ENCODE measurements at regions not wholly inside any gene's neighbourhood (a gene's known extent, or its start where the extent isn't known, plus 50 kb on each side); places are given as distances from the start of the nearest gene placed in this dataset.

DNA sequence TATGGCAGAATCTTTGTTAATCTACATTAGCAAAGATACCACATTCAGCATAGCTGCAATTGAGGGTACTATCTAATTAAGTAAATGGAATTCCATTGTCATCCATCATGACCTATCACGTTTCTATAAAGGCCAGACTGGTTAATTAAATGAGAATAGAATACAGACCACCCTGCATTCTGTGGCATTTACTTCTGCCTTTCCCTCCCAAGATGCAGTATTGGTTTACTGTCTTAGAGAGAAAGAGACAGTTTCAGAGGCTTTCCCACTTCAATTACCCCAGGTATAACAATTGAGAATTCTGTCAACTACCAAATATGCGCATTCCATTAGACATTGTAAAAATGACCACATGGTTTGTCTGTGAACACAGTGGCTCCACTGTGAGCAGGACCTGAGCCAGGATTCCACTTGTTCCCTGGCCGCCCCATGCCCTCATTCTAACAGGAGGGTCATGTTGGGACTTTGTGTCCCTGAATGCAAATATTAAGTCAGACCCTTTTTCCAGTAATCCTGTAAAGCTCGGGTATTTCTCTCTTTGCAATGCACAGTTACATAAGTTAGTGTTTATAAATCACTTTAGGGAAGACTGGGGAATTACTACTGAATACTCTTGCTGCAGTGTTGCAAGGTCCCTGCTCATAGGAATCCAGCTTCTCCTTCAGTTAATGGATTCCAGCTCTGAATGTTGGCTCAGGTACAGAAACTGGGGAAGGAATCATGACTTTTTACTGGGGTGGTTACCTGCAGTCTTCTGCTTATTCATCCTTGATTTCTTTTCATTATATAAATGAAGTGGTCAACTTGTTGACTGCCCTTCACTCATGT lies 261.0 kb downstream of the PDGFC start:
- 82 to 100% methylated on average over 3 to 4 of the region's 4 CpGs for WGBS, 2 experiments (ENCODE audit: insufficient coverage in 1 of 2, insufficient read length in 1 of 2)
- no peaks in the 10 kb centered on the region for H3K27me3 Mint-ChIP-seq (ENCODE audit: insufficient read depth)
- H3K4me3 Mint-ChIP-seq: no peak overlapping the region
- Histone ChIP-seq H3K27me3 (ENCODE audit: control insufficient read depth, insufficient read depth, low read length, poor library complexity, severe bottlenecking) (no peaks in the 10 kb centered on the region), H3K4me3 (ENCODE audit: low read length) (no peak overlapping the region), H3K9ac (ENCODE audit: extremely low read depth, low read length, poor library complexity, severe bottlenecking) (no peak overlapping the region), H3K36me3 (ENCODE audit: control insufficient read depth, insufficient read depth, low read length) (no peaks in the 10 kb centered on the region), H3K4me1 (ENCODE audit: control insufficient read depth, insufficient read depth, low read length) (no peaks in the 10 kb centered on the region), H3K27ac (ENCODE audit: low read depth, low read length) (no peak overlapping the region), H3K9me3 (ENCODE audit: control insufficient read depth, low read length) (no peaks in the 10 kb centered on the region)
- H3K9me3 Mint-ChIP-seq: no peaks in the 10 kb centered on the region
- TF ChIP-seq, protein P1, sequence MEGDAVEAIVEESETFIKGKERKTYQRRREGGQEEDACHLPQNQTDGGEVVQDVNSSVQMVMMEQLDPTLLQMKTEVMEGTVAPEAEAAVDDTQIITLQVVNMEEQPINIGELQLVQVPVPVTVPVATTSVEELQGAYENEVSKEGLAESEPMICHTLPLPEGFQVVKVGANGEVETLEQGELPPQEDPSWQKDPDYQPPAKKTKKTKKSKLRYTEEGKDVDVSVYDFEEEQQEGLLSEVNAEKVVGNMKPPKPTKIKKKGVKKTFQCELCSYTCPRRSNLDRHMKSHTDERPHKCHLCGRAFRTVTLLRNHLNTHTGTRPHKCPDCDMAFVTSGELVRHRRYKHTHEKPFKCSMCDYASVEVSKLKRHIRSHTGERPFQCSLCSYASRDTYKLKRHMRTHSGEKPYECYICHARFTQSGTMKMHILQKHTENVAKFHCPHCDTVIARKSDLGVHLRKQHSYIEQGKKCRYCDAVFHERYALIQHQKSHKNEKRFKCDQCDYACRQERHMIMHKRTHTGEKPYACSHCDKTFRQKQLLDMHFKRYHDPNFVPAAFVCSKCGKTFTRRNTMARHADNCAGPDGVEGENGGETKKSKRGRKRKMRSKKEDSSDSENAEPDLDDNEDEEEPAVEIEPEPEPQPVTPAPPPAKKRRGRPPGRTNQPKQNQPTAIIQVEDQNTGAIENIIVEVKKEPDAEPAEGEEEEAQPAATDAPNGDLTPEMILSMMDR (conservative IDR thresholded peaks at IDR 0.05): no peak
- no peaks in the 10 kb centered on the region for H3K36me3 Mint-ChIP-seq (ENCODE audit: low read depth)
- DNase-seq: no peak
- H3K4me1 Mint-ChIP-seq: no peaks in the 10 kb centered on the region
- no peak overlapping the region for H3K27ac Mint-ChIP-seq

DNA sequence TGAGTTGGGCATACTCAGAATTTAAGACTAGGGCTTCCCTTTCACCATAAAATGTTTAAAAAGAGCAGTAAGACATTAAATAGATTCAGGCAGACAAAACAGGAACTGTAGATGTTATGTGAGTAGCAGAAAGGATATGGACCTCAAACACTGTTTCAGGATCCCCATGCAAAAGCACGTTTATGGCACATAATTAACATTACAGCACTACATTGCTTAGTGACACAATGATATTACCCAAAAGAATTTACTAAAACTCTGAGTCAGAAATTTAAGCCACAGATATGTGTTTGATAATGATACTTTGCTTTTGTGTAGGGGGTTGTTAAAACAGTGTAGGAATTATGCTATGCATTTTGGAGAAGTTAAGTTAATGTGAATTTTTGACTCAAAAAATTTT lies 266.3 kb downstream of the PDGFC start:
- Mint-ChIP-seq H3K9me3 (no peaks in the 10 kb centered on the region), H3K4me3 (no peak overlapping the region), H3K27me3 (ENCODE audit: insufficient read depth) (no peaks in the 10 kb centered on the region), H3K4me1 (peaks cover 3% of the 10 kb centered on the region), H3K27ac (no peak overlapping the region), H3K36me3 (ENCODE audit: low read depth) (no peaks in the 10 kb centered on the region)
- TF ChIP-seq, protein P1 (conservative IDR thresholded peaks at IDR 0.05): no peak
- no peaks in the 10 kb centered on the region for H3K36me3 ChIP-seq (ENCODE audit: control insufficient read depth, insufficient read depth, low read length)
- DNase-seq: no peak
- no peaks in the 10 kb centered on the region for H3K9me3 ChIP-seq (ENCODE audit: control insufficient read depth, low read length)
- no peak overlapping the region for H3K27ac ChIP-seq (ENCODE audit: low read depth, low read length)
- no peaks in the 10 kb centered on the region for H3K27me3 ChIP-seq (ENCODE audit: control insufficient read depth, insufficient read depth, low read length, poor library complexity, severe bottlenecking)
- no peaks in the 10 kb centered on the region for H3K4me1 ChIP-seq (ENCODE audit: control insufficient read depth, insufficient read depth, low read length)
- WGBS, 2 experiments (ENCODE audit: insufficient coverage in 1 of 2, insufficient read length in 1 of 2): 95% methylated on average over 1 of the region's 1 CpG; no CpG with 5 or more reads in 1 of the 2 experiments
- no peak overlapping the region for H3K9ac ChIP-seq (ENCODE audit: extremely low read depth, low read length, poor library complexity, severe bottlenecking)
- no peak overlapping the region for H3K4me3 ChIP-seq (ENCODE audit: low read length)

DNA sequence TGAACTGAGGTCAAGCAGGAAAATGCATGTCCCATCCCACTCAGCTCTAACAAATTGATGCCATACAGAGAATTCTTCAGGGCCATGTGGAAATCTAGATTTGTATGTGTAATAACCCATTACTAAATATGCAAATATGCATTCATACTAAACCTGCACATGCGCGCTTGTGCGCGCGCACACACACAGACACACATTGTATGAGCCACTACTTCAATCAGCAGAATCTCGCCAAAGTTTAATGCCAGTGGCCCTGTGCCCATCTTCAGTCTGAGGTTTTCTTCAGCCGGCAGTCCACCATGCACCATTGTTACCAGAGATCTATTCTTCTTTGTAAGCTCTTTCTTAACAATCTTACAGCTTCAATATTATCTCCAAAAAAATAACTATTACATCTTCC lies 276.4 kb downstream of the PDGFC start:
- Histone ChIP-seq H3K4me1 (ENCODE audit: control insufficient read depth, insufficient read depth, low read length) (no peaks in the 10 kb centered on the region), H3K27me3 (ENCODE audit: control insufficient read depth, insufficient read depth, low read length, poor library complexity, severe bottlenecking) (no peaks in the 10 kb centered on the region), H3K36me3 (ENCODE audit: control insufficient read depth, insufficient read depth, low read length) (no peaks in the 10 kb centered on the region), H3K9ac (ENCODE audit: extremely low read depth, low read length, poor library complexity, severe bottlenecking) (no peak overlapping the region), H3K27ac (ENCODE audit: low read depth, low read length) (no peak overlapping the region), H3K9me3 (ENCODE audit: control insufficient read depth, low read length) (no peaks in the 10 kb centered on the region), H3K4me3 (ENCODE audit: low read length) (no peak overlapping the region)
- H3K4me3 Mint-ChIP-seq: no peak overlapping the region
- no peak for DNase-seq
- 89 to 94% methylated on average over 7 of the region's 7 CpGs for WGBS, 2 experiments (ENCODE audit: insufficient coverage in 1 of 2, insufficient read length in 1 of 2)
- H3K27ac Mint-ChIP-seq: no peak overlapping the region
- no peaks in the 10 kb centered on the region for H3K9me3 Mint-ChIP-seq
- H3K27me3 Mint-ChIP-seq (ENCODE audit: insufficient read depth): no peaks in the 10 kb centered on the region
- TF ChIP-seq, protein P1 (conservative IDR thresholded peaks at IDR 0.05): no peak
- no peaks in the 10 kb centered on the region for H3K36me3 Mint-ChIP-seq (ENCODE audit: low read depth)
- no peaks in the 10 kb centered on the region for H3K4me1 Mint-ChIP-seq
